Activated CD8-positive, alpha-beta T cell treated with anti-CD3 and anti-CD28 coated beads for 36 hours (primary cell): ENCODE measurements at regions not wholly inside any gene's neighbourhood (a gene's known extent, or its start where the extent isn't known, plus 50 kb on each side); places are given as distances from the start of the nearest gene placed in this dataset.
"Not testable (repeated sequence)": the region's sequence is repeated elsewhere in the genome, so short reads cannot be mapped to it uniquely, and the experiment has no call there.

Source experiments
- ATAC-seq: fragments of 200-7000 bp; cut with Tn5 transposase; one replicate; pipeline ENCODE4 v1.10.0; 2021; ENCODE audit warnings: mild to moderate bottlenecking, moderate library complexity
- CTCF ChIA-PET: fragments of 350-600 bp; sonication (Branson Sonifier 250); formaldehyde crosslinking; loops from one replicate; lab custom pipeline; 2021; ENCODE audit warnings: antibody characterized with exemption; lab: Charles Lee
- POLR2A ChIA-PET: fragments of 350-600 bp; sonication (Branson Sonifier 250); formaldehyde crosslinking; loops from one replicate; lab custom pipeline; 2021; ENCODE audit warnings: antibody characterized with exemption; lab: Charles Lee
- DNase-seq: peaks from one replicate; pipeline ENCODE4 v3.0.0-alpha.2; 2020
- H3K27ac Mint-ChIP-seq: one replicate; pipeline ENCODE4 v1.8.0; 2021; ENCODE audit warnings: mild to moderate bottlenecking, mixed read lengths
- H3K27me3 Mint-ChIP-seq: one replicate; pipeline ENCODE4 v1.8.0; 2021; ENCODE audit warnings: mixed read lengths
- H3K36me3 Mint-ChIP-seq: one replicate; pipeline ENCODE4 v1.8.0; 2021; ENCODE audit warnings: low read depth, mixed read lengths
- H3K4me1 Mint-ChIP-seq: one replicate; pipeline ENCODE4 v1.8.0; 2021; ENCODE audit warnings: low read depth, mixed read lengths
- H3K4me3 Mint-ChIP-seq: one replicate; pipeline ENCODE4 v1.8.0; 2021; ENCODE audit warnings: mild to moderate bottlenecking, moderate library complexity, mixed read lengths
- H3K9me3 Mint-ChIP-seq: one replicate; pipeline ENCODE4 v1.8.0; 2021; ENCODE audit warnings: mixed read lengths
- intact Hi-C: fragments of 100-400 bp; cut with micrococcal nuclease; formaldehyde crosslinking; loops from one replicate; pipeline ENCODE4 v1.10.0; 2022
- TF ChIP-seq, protein P1 (sequence below): fragments of 200-600 bp; IDR thresholded peaks from one replicate; pipeline ENCODE4 v1.8.0; 2022; ENCODE audit warnings: antibody characterized with exemption, mild to moderate bottlenecking

DNA sequence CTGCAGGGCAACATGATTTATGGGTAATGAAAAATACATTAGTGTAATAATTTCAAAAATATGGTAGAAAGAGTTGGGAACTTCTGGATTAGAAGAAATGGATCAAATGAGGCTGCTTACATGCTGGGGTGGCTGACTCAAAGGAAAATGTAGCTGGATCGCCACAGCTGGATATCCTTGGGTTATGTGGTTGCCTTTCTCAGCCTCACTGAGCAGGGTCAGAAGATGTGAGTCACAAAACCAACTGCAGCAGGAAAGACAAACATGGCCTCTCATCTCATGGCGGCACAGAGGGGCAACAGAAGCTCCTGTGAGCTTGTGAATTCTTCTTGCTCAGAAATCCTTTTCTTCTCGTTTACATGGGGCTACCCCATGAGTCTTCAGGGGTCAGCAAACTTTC lies 317.1 kb upstream of the SPRED2 start:
- intact Hi-C loops = no loop called here
- ChIA-PET POLR2A (interaction anchor here (0.7 kb wide), 1 partner anchor 55 kb away, joined by 4 read pairs; no protein-coding TSS in a partner anchor), CTCF (no interaction called here)
- Mint-ChIP-seq H3K27me3 (peaks cover 2% of the 10 kb centered on the region), H3K9me3 (no peaks in the 10 kb centered on the region), H3K4me3 (no peak overlapping the region), H3K27ac (no peak overlapping the region), H3K36me3 (no peaks in the 10 kb centered on the region), H3K4me1 (no peaks in the 10 kb centered on the region)
- TF ChIP-seq, protein P1, sequence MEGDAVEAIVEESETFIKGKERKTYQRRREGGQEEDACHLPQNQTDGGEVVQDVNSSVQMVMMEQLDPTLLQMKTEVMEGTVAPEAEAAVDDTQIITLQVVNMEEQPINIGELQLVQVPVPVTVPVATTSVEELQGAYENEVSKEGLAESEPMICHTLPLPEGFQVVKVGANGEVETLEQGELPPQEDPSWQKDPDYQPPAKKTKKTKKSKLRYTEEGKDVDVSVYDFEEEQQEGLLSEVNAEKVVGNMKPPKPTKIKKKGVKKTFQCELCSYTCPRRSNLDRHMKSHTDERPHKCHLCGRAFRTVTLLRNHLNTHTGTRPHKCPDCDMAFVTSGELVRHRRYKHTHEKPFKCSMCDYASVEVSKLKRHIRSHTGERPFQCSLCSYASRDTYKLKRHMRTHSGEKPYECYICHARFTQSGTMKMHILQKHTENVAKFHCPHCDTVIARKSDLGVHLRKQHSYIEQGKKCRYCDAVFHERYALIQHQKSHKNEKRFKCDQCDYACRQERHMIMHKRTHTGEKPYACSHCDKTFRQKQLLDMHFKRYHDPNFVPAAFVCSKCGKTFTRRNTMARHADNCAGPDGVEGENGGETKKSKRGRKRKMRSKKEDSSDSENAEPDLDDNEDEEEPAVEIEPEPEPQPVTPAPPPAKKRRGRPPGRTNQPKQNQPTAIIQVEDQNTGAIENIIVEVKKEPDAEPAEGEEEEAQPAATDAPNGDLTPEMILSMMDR = no peak
- ATAC-seq = no peak
- no peak for DNase-seq

DNA sequence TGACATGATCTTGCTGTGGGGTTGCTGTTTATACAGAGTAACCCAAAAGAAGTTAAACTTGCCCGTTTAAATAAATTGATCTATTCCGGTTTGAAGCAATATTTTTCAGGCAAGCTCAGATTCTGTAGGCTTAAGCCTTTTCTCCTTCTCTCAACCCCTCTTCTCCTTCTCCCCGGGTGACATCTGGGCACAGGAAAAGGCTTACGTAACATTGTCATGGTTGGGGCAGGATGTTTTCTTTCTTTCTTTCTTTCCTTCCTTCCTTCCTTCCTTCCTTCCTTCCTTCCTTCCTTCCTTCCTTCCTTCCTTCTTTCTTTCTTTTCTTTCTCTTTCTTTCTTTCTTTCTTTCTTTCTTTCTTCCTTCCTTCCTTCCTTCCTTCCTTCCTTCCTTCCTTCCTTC lies 315.5 kb upstream of the SPRED2 start:
- DNase-seq, H3K36me3 Mint-ChIP-seq, ATAC-seq, H3K27ac Mint-ChIP-seq, intact Hi-C loops, CTCF ChIA-PET, H3K4me3 Mint-ChIP-seq, H3K27me3 Mint-ChIP-seq, H3K9me3 Mint-ChIP-seq, POLR2A ChIA-PET, H3K4me1 Mint-ChIP-seq: not testable (repeated sequence)

DNA sequence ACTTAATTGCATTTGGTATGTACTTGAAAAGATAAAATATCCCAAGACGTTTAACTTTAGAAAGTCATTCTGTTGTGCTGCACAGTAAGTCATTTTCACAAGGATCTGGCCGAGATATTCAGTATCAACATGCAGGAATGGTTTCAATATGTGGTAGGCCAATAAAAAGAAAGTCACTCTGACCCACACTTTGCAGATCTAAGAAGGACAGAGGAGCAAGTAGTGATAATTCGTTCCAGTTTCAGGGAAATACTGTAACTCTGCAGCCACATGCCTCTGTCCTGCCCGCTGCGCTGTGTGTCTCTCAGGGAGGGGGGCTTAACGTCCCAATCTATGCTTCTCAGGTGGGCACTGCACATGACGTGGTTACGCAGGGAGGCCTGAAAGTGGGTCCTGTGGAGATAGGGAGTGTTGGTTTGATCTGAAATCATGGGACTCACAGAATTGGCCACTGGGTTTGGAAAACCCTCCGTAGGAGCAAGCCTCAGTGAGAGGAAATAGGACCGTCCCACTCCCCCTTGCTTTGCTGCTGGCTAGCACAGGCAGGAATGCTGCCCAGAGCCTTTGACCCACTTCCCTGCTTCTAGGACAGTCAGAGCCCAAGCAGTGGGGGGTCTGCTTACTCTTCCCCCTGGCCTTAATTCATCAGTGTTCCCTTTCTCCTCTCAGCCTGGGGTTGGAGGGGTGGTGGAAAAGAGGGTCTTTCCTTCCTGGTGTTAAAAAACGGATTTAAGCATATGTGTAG lies 314.7 kb upstream of the SPRED2 start:
- intact Hi-C loops = no loop called here
- ChIA-PET POLR2A (no interaction called here), CTCF (no interaction called here)
- Mint-ChIP-seq H3K27ac (no peak overlapping the region), H3K36me3 (no peaks in the 10 kb centered on the region), H3K27me3 (peaks cover 3% of the 10 kb centered on the region), H3K4me3 (no peak overlapping the region), H3K9me3 (no peaks in the 10 kb centered on the region), H3K4me1 (no peaks in the 10 kb centered on the region)
- TF ChIP-seq, protein P1 = no peak
- ATAC-seq (no peak), DNase-seq (no peak)

DNA sequence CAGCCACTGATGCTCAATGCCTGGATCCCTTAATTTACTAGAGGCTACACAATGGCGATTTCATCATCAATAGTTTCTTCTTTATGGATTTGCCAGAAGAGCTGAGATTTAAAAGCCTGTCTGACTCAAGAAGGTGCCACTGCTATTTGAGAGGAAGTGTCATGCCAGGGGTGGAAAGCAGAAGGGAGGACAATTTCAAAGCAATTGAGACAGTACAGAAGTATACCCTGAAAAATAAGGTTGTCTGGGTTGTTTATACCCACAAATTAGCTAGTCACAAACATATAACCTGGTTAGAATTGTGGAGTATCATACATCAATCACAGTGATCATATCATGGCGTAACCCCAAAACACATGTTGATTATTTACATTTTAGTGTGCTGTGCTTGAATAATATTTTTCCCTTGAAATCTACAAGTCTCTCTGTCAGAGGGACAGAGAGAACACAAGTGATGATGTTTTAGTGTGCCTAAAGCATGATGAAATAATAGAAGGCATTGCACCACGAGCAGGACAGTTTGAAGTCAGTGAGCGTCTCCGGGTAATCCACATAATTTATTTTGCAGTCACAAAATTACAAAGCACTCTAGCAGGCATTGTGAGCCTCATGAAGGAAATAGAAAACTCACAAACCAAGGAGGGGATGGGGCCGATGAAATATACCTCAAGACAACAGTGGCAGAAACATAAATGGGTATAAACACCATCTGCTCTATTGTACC lies 312.2 kb upstream of the SPRED2 start:
- H3K4me1 Mint-ChIP-seq = no peaks in the 10 kb centered on the region
- H3K4me3 Mint-ChIP-seq = no peak overlapping the region
- no peaks in the 10 kb centered on the region for H3K36me3 Mint-ChIP-seq
- no peak overlapping the region for H3K27ac Mint-ChIP-seq
- ChIA-PET CTCF (no interaction called here), POLR2A (interaction anchor here (1.0 kb wide), 1 partner anchor 21 kb away, joined by 3 read pairs; no protein-coding TSS in a partner anchor)
- intact Hi-C loops = no loop called here
- no peak for DNase-seq
- ATAC-seq = no peak
- TF ChIP-seq, protein P1 = no peak
- H3K9me3 Mint-ChIP-seq = no peaks in the 10 kb centered on the region
- H3K27me3 Mint-ChIP-seq = peaks cover 7% of the 10 kb centered on the region

DNA sequence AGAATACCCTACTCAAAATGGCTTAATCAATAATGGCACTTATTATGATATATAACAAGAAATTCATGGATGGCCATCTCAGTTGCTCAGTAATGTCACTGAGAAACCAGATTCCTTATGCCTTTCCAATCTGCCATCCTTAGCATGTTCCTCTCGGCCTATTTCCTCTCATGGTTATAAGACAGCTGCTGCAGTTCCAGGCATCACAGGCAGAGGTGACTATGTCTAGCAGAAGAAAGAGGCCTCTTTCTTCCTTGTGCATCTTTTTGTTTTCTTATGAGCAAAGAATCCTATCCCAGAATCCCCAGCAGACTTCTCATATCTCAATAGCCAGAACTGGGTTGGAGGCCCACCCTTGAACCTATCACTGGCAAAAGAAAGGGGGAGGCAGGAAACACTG lies 310.6 kb upstream of the SPRED2 start:
- peaks cover 7% of the 10 kb centered on the region for H3K27me3 Mint-ChIP-seq
- no peak overlapping the region for H3K4me3 Mint-ChIP-seq
- H3K4me1 Mint-ChIP-seq = no peaks in the 10 kb centered on the region
- no peaks in the 10 kb centered on the region for H3K36me3 Mint-ChIP-seq
- no peaks in the 10 kb centered on the region for H3K9me3 Mint-ChIP-seq
- ChIA-PET CTCF (no interaction called here), POLR2A (no interaction called here)
- DNase-seq = no peak
- no peak overlapping the region for H3K27ac Mint-ChIP-seq
- TF ChIP-seq, protein P1 = no peak
- ATAC-seq = no peak
- intact Hi-C loops = no loop called here
